ENCODE measurements at regions not wholly inside any gene's neighbourhood (a gene's known extent, or its start where the extent isn't known, plus 50 kb on each side); places are given as distances from the start of the nearest gene placed in this dataset.

DNA sequence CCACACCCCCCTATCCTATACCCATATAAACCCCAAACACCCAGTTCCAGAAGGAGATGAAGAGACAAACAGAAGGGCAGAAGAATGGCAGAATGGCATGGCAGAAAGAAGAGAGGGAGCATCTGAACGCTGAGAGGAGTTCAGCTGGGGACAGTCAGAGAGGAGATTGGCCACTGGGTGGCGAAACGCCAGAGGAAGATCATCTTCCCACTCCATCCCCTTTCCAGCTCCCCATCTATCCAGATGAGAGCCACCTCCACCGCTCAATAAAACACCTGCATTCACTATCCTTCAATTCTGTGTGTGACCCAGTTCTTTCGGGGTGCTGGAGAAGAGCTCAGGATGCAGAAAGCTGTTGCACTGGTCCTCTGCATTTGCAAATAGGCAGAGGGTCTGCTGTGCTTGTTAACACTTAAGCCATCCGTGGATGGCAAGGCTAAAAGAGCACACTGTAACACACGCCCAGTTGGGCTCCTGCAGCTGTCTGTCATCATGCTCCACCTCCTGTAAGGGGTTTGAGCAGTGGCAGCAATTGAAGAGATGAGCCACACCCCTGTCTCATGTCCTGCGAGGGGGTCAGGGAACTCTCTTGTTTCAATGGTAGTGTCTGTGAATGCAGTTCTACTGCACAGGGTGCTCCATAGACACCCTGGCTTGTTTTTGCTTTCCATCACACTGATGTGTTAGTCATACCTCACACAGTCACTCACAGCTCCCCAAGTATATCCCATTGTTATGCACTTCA, 1034.8 kb upstream of the RBFOX1 start:
- Histone ChIP-seq H3K4me2 (ENCODE audit: low read length) (no peak overlapping the region), H3K4me3 (replicated peaks in 1 of 2; ENCODE audit: low read depth in 1 of 2, low read length in 2 of 2) (no peak overlapping the region), H3K27ac (ENCODE audit: low read depth, low read length) (no peak overlapping the region), H3K9me2 (ENCODE audit: insufficient read depth) (no peaks in the 10 kb centered on the region), H2AFZ (ENCODE audit: low read depth, low read length, poor library complexity, severe bottlenecking) (no peak overlapping the region), H3K9ac (ENCODE audit: low read length) (no peak overlapping the region), H3K4me1 (ENCODE audit: control insufficient read depth in 1 of 2, insufficient read depth in 2 of 2, low read length in 2 of 2) (no peaks in the 10 kb centered on the region), H3K36me3 (ENCODE audit: control insufficient read depth in 1 of 2, insufficient read depth in 2 of 2, low read length in 2 of 2) (no peaks in the 10 kb centered on the region), H3K27me3 (ENCODE audit: insufficient read depth, low read length) (no peaks in the 10 kb centered on the region), H3K9me3 (ENCODE audit: control insufficient read depth in 1 of 2, insufficient read depth in 1 of 2, low read depth in 1 of 2, low read length in 2 of 2) (no peaks in the 10 kb centered on the region), H4K20me1 (ENCODE audit: insufficient read depth) (no peaks in the 10 kb centered on the region), H3K79me2 (ENCODE audit: insufficient read depth, low read length) (no peaks in the 10 kb centered on the region)
- intact Hi-C loops (cut with micrococcal nuclease): no loop called here
- RAD21 ChIA-PET (ENCODE audit: low non-redundant PET in 1 of 2, low total read pairs in 2 of 2, uncharacterized antibody in 2 of 2, unreplicated experiment in 2 of 2): no interaction called here
- no peak for ATAC-seq
- CTCF ChIA-PET: no interaction called here
- POLR2A ChIA-PET: no interaction called here
- DNase-seq (ENCODE audit: low read depth, low spot score): no peak
- no TSS peak for BruUV-seq (replicated peaks)
- TF ChIP-seq TCF7L2 (IDR thresholded peaks at IDR 0.05; ENCODE audit: borderline replicate concordance, extremely low read depth, insufficient read depth, insufficient read length) (no peak), ATF3 (IDR thresholded peaks at IDR 0.05) (no peak), EZH2 (IDR thresholded peaks at IDR 0.05) (no peak), FOSL1 (IDR thresholded peaks at IDR 0.05; ENCODE audit: low read depth) (no peak)

DNA sequence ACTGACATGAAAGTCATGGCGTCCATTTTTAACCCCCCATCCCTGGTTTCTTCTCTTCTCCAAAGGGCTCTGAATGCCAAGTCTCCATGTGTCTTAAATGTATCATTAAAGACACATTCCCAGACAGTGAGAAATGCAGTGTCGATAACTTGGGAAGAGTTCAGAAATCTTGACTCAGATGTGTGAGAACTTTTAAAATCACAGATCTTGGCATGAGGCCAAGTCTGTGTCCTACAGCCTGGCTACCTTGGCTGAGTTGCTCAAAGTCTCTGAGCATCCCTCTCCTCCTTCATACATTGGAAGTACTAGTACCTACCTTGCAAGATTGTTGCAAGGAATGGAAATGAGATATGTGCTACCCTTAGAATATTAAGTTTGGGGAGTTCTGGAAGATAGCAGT, 1046.5 kb upstream of the RBFOX1 start:
- RAD21 ChIA-PET (ENCODE audit: low non-redundant PET in 1 of 2, low total read pairs in 2 of 2, uncharacterized antibody in 2 of 2, unreplicated experiment in 2 of 2): no interaction called here
- Histone ChIP-seq H2AFZ (ENCODE audit: low read depth, low read length, poor library complexity, severe bottlenecking) (no peak overlapping the region), H3K27me3 (ENCODE audit: insufficient read depth, low read length) (no peaks in the 10 kb centered on the region)
- TF ChIP-seq ZFX (IDR thresholded peaks at IDR 0.05) (no peak), POLR2AphosphoS5 (IDR thresholded peaks at IDR 0.05; ENCODE audit: low read depth, low read length) (no peak), EZH2phosphoT487 (IDR thresholded peaks at IDR 0.05; ENCODE audit: borderline replicate concordance) (no peak), SRF (IDR thresholded peaks at IDR 0.05; ENCODE audit: low read depth) (no peak), SP1 (IDR thresholded peaks at IDR 0.05; ENCODE audit: low read depth) (no peak), RAD21 (IDR thresholded peaks at IDR 0.05; ENCODE audit: low read depth) (no peak), CBX3 (IDR thresholded peaks at IDR 0.05; ENCODE audit: low read depth) (no peak), POLR2A (IDR thresholded peaks at IDR 0.05; ENCODE audit: borderline replicate concordance, extremely low read depth, insufficient read depth, insufficient read length) (no peak), CEBPB (IDR thresholded peaks at IDR 0.05; ENCODE audit: low read depth) (no peak), SIN3A (IDR thresholded peaks at IDR 0.05; ENCODE audit: low read depth) (no peak), TCF7L2 (IDR thresholded peaks at IDR 0.05; ENCODE audit: borderline replicate concordance, extremely low read depth, insufficient read depth, insufficient read length) (no peak), ZNF274 (IDR thresholded peaks at IDR 0.05; ENCODE audit: low read depth, low read length) (no peak)
- TF ChIP-seq, protein P1, sequence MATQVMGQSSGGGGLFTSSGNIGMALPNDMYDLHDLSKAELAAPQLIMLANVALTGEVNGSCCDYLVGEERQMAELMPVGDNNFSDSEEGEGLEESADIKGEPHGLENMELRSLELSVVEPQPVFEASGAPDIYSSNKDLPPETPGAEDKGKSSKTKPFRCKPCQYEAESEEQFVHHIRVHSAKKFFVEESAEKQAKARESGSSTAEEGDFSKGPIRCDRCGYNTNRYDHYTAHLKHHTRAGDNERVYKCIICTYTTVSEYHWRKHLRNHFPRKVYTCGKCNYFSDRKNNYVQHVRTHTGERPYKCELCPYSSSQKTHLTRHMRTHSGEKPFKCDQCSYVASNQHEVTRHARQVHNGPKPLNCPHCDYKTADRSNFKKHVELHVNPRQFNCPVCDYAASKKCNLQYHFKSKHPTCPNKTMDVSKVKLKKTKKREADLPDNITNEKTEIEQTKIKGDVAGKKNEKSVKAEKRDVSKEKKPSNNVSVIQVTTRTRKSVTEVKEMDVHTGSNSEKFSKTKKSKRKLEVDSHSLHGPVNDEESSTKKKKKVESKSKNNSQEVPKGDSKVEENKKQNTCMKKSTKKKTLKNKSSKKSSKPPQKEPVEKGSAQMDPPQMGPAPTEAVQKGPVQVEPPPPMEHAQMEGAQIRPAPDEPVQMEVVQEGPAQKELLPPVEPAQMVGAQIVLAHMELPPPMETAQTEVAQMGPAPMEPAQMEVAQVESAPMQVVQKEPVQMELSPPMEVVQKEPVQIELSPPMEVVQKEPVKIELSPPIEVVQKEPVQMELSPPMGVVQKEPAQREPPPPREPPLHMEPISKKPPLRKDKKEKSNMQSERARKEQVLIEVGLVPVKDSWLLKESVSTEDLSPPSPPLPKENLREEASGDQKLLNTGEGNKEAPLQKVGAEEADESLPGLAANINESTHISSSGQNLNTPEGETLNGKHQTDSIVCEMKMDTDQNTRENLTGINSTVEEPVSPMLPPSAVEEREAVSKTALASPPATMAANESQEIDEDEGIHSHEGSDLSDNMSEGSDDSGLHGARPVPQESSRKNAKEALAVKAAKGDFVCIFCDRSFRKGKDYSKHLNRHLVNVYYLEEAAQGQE (IDR thresholded peaks at IDR 0.05; ENCODE audit: low read depth): no peak
- TF ChIP-seq, protein P2, sequence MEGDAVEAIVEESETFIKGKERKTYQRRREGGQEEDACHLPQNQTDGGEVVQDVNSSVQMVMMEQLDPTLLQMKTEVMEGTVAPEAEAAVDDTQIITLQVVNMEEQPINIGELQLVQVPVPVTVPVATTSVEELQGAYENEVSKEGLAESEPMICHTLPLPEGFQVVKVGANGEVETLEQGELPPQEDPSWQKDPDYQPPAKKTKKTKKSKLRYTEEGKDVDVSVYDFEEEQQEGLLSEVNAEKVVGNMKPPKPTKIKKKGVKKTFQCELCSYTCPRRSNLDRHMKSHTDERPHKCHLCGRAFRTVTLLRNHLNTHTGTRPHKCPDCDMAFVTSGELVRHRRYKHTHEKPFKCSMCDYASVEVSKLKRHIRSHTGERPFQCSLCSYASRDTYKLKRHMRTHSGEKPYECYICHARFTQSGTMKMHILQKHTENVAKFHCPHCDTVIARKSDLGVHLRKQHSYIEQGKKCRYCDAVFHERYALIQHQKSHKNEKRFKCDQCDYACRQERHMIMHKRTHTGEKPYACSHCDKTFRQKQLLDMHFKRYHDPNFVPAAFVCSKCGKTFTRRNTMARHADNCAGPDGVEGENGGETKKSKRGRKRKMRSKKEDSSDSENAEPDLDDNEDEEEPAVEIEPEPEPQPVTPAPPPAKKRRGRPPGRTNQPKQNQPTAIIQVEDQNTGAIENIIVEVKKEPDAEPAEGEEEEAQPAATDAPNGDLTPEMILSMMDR (IDR thresholded peaks at IDR 0.05 in 2 of 3, conservative IDR thresholded peaks at IDR 0.05 in 1 of 3; ENCODE audit: borderline replicate concordance in 1 of 3, insufficient read depth in 1 of 3, low read depth in 2 of 3, low read length in 2 of 3): no peak

More for the DNA sequence above, 1046.5 kb upstream of the RBFOX1 start:
- BruUV-seq (replicated peaks): no TSS peak
- H3K79me2 ChIP-seq (ENCODE audit: insufficient read depth, low read length): no peaks in the 10 kb centered on the region
- H3K27ac ChIP-seq (ENCODE audit: low read depth, low read length): no peak overlapping the region
- DNase-seq (ENCODE audit: low read depth, low spot score): no peak
- H3K36me3 ChIP-seq (ENCODE audit: control insufficient read depth in 1 of 2, insufficient read depth in 2 of 2, low read length in 2 of 2): no peaks in the 10 kb centered on the region
- POLR2A ChIA-PET: no interaction called here
- no peaks in the 10 kb centered on the region for H3K9me2 ChIP-seq (ENCODE audit: insufficient read depth)
- CTCF ChIA-PET: no interaction called here
- no peaks in the 10 kb centered on the region for H3K4me1 ChIP-seq (ENCODE audit: control insufficient read depth in 1 of 2, insufficient read depth in 2 of 2, low read length in 2 of 2)
- intact Hi-C loops (cut with micrococcal nuclease): no loop called here
- H3K9ac ChIP-seq (ENCODE audit: low read length): no peak overlapping the region
- H3K4me2 ChIP-seq (ENCODE audit: low read length): no peak overlapping the region
- H3K9me3 ChIP-seq (ENCODE audit: control insufficient read depth in 1 of 2, insufficient read depth in 1 of 2, low read depth in 1 of 2, low read length in 2 of 2): no peaks in the 10 kb centered on the region
- H4K20me1 ChIP-seq (ENCODE audit: insufficient read depth): no peaks in the 10 kb centered on the region
- no peak for ATAC-seq
- H3K4me3 ChIP-seq (replicated peaks in 1 of 2; ENCODE audit: low read depth in 1 of 2, low read length in 2 of 2): no peak overlapping the region
